Lower leg skin (tissue), 3 donors: ENCODE measurements at regions not wholly inside any gene's neighbourhood (a gene's known extent, or its start where the extent isn't known, plus 50 kb on each side); places are given as distances from the start of the nearest gene placed in this dataset.

ENCODE experiments used
- POLR2A ChIP-seq, 2 donors: fragments of 450-650 bp; IDR thresholded peaks; one replicate each; pipeline ENCODE4 v1.6.1; 2016 to 2017; ENCODE audit warnings: antibody characterized with exemption in 2 of 2, mild to moderate bottlenecking in 1 of 2, moderate library complexity in 1 of 2
- TF ChIP-seq, protein P1 (sequence below), 3 donors: fragments of 450-650 bp; IDR thresholded peaks; one replicate each; pipeline ENCODE4 v1.5.1; 2016; ENCODE audit warnings: antibody characterized with exemption in 3 of 3, mild to moderate bottlenecking in 3 of 3, moderate library complexity in 2 of 3

DNA sequence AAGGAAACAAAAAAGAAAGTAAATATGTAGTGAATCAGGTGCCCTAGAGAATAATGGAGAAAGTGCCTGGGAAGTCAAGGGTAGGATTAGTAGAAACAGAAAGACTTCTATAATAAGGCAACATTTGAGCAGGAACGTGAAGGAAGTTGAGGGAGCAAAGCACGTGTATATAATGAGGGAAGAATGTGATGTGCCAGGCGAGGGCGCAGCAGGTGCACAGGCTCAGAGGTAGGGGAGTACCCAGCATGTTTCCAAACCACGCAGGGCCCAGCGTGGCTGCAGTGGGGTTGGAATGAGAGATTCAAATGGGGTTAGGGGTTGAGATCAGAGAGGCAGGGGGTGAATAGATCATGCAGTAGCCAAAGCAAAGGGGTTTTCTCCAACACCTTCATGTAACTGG lies 91.9 kb upstream of the VGLL4 start:
- no peak for TF ChIP-seq POLR2A (IDR thresholded peaks at IDR 0.05)
- TF ChIP-seq, protein P1, sequence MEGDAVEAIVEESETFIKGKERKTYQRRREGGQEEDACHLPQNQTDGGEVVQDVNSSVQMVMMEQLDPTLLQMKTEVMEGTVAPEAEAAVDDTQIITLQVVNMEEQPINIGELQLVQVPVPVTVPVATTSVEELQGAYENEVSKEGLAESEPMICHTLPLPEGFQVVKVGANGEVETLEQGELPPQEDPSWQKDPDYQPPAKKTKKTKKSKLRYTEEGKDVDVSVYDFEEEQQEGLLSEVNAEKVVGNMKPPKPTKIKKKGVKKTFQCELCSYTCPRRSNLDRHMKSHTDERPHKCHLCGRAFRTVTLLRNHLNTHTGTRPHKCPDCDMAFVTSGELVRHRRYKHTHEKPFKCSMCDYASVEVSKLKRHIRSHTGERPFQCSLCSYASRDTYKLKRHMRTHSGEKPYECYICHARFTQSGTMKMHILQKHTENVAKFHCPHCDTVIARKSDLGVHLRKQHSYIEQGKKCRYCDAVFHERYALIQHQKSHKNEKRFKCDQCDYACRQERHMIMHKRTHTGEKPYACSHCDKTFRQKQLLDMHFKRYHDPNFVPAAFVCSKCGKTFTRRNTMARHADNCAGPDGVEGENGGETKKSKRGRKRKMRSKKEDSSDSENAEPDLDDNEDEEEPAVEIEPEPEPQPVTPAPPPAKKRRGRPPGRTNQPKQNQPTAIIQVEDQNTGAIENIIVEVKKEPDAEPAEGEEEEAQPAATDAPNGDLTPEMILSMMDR (IDR thresholded peaks at IDR 0.05) = no peak
